ENCODE measurements at regions not wholly inside any gene's neighbourhood (a gene's known extent, or its start where the extent isn't known, plus 50 kb on each side); places are given as distances from the start of the nearest gene placed in this dataset.

DNA sequence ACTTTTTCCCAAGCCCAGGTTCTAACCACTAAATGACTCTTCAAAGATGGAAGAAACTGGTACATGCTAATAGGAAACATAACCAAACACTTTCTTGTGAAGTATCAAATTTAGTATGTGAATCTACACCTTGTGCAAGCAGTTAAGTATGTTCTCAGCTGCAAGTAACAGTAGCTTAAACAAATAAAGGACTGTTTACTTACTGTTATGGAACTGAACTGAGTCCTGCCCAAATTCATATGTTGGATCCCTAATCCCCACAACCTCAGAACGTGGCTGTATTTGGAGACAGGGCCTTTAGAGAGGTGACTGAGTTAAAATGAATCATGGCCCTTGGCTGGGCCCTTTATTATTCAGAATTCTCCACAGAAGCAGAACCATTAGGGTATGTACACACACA lies 178.7 kb downstream of the KDR start:
- TF ChIP-seq, protein P1, sequence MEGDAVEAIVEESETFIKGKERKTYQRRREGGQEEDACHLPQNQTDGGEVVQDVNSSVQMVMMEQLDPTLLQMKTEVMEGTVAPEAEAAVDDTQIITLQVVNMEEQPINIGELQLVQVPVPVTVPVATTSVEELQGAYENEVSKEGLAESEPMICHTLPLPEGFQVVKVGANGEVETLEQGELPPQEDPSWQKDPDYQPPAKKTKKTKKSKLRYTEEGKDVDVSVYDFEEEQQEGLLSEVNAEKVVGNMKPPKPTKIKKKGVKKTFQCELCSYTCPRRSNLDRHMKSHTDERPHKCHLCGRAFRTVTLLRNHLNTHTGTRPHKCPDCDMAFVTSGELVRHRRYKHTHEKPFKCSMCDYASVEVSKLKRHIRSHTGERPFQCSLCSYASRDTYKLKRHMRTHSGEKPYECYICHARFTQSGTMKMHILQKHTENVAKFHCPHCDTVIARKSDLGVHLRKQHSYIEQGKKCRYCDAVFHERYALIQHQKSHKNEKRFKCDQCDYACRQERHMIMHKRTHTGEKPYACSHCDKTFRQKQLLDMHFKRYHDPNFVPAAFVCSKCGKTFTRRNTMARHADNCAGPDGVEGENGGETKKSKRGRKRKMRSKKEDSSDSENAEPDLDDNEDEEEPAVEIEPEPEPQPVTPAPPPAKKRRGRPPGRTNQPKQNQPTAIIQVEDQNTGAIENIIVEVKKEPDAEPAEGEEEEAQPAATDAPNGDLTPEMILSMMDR (IDR thresholded peaks at IDR 0.05; ENCODE audit: partially characterized antibody, unreplicated experiment) = no peak
- Mint-ChIP-seq H3K27me3 (ENCODE audit: unreplicated experiment) (no peaks in the 10 kb centered on the region), H3K36me3 (ENCODE audit: unreplicated experiment) (no peaks in the 10 kb centered on the region), H3K9me3 (ENCODE audit: unreplicated experiment) (no peaks in the 10 kb centered on the region), H3K4me1 (ENCODE audit: low read depth, unreplicated experiment) (no peaks in the 10 kb centered on the region), H3K4me3 (ENCODE audit: unreplicated experiment) (no peak overlapping the region), H3K27ac (ENCODE audit: unreplicated experiment) (no peak overlapping the region)
- no peak for DNase-seq

DNA sequence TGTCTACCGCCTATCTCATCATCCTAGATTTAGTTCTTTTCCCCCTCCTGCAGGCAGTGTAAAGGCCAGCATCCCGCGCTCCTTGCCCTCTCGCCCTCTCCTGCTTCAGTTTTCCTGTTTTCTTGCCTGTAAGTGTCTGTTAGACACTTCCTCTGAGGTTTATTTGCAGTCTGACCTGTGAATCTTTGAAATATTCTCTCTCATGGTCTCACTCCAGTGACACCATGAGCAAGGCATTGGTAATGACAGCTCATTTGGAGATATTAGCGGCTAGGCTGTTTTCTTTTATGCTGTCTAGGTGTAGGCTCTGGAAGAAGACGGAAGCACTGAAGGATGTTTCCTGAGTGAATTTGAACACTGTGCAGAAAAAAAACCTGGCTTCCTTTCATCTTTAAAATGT lies 179.6 kb downstream of the KDR start:
- no peaks in the 10 kb centered on the region for H3K9me3 Mint-ChIP-seq (ENCODE audit: unreplicated experiment)
- H3K4me1 Mint-ChIP-seq (ENCODE audit: low read depth, unreplicated experiment) = no peaks in the 10 kb centered on the region
- H3K27ac Mint-ChIP-seq (ENCODE audit: unreplicated experiment) = no peak overlapping the region
- TF ChIP-seq, protein P1 (IDR thresholded peaks at IDR 0.05; ENCODE audit: partially characterized antibody, unreplicated experiment) = no peak
- H3K36me3 Mint-ChIP-seq (ENCODE audit: unreplicated experiment) = no peaks in the 10 kb centered on the region
- DNase-seq = no peak
- H3K4me3 Mint-ChIP-seq (ENCODE audit: unreplicated experiment) = no peak overlapping the region
- H3K27me3 Mint-ChIP-seq (ENCODE audit: unreplicated experiment) = no peaks in the 10 kb centered on the region

DNA sequence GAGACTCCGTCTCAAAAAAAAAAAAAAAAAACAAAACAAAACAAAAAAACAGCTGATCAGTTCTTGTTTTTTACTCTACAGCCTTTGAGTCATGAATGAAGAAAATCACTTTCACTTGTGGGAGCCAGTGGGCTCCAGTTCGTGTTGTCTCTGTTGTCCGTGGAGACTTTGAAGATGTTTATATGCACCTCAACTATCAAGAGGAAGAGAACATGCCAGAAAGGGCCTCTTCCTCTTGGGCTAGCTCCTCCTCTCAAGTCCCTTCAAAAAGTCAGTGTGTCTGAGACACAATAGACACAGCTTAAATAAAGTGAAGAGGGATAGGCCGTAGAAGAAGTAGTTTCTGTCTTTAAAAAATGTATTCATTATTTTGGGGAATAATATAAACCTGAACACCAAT lies 182.7 kb downstream of the KDR start:
- H3K4me3 Mint-ChIP-seq (ENCODE audit: unreplicated experiment) = no peak overlapping the region
- H3K4me1 Mint-ChIP-seq (ENCODE audit: low read depth, unreplicated experiment) = no peaks in the 10 kb centered on the region
- no peaks in the 10 kb centered on the region for H3K36me3 Mint-ChIP-seq (ENCODE audit: unreplicated experiment)
- no peak for DNase-seq
- no peak overlapping the region for H3K27ac Mint-ChIP-seq (ENCODE audit: unreplicated experiment)
- TF ChIP-seq, protein P1 (IDR thresholded peaks at IDR 0.05; ENCODE audit: partially characterized antibody, unreplicated experiment) = no peak
- H3K9me3 Mint-ChIP-seq (ENCODE audit: unreplicated experiment) = peaks cover 2% of the 10 kb centered on the region
- no peaks in the 10 kb centered on the region for H3K27me3 Mint-ChIP-seq (ENCODE audit: unreplicated experiment)

DNA sequence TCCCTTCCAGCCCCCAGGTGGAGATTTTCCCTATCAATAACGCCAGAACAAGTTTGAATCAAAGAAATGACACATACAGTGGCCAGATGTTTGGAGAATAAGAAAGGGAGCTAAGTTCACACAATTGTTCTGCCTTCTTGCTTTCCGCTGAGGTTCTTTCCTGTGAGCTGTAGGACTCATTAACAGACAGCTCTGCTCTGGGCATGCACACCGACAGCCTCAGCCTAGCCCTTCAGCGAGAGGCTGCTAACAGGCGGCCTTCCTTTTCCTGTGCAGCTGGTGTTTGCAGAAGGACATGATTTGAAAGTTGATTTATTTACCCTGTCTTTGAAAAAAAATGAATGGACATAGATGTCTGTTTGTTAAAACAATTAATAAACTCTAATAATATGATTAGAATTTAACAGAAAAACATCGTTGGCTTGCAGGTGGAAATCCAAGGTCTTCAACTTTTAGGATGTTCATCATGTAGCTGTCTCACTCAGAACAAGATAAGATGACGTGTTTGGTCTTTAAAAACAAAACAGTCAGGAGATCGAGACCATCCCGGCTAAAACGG lies 183.3 kb downstream of the KDR start:
- Mint-ChIP-seq H3K27me3 (ENCODE audit: unreplicated experiment) (no peaks in the 10 kb centered on the region), H3K4me1 (ENCODE audit: low read depth, unreplicated experiment) (no peaks in the 10 kb centered on the region), H3K27ac (ENCODE audit: unreplicated experiment) (no peak overlapping the region), H3K36me3 (ENCODE audit: unreplicated experiment) (no peaks in the 10 kb centered on the region), H3K9me3 (ENCODE audit: unreplicated experiment) (peaks cover 2% of the 10 kb centered on the region), H3K4me3 (ENCODE audit: unreplicated experiment) (no peak overlapping the region)
- no peak for DNase-seq
- TF ChIP-seq, protein P1 (IDR thresholded peaks at IDR 0.05; ENCODE audit: partially characterized antibody, unreplicated experiment) = no peak

DNA sequence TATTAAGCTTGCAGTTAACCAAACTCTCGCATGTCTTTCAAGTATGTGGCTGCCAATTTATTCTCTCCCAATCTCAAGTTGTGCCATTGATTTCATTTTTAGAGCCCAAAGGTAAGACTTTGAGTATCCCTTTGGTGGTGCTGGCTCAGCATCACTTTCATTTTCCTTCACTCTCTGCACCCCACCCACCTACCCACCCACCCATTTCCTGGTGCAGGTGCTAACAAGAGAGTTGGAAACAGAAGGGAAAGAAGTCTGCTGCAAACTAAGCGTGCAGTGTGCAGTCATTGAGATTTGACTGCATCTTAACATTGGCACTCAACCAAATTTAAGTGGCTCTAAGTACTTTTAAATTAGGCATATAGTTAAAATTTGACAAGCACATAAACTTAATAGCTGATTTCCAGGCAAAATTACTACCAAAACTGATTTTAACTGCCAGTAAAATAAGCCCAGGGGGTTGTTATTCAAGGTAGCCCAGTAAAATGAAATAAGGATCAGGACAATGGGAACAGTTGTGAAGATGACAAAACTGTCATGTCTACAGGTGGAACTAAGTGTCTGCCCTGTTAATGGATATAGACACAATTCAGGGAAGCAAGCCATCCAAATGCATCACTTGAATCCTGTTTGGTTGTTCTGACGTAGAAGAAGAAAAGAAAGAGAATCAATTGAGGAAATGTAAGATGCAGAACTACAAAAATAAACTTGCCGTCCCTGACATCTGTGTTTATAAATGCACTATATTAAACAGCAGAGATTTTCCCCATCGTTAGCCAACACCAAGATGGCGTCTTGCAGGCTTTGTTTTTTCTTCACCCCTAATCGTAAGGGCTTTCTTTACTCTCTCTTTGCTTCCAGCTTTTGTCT lies 184.2 kb downstream of the KDR start:
- Mint-ChIP-seq H3K27me3 (ENCODE audit: unreplicated experiment) (no peaks in the 10 kb centered on the region), H3K4me3 (ENCODE audit: unreplicated experiment) (no peak overlapping the region), H3K4me1 (ENCODE audit: low read depth, unreplicated experiment) (no peaks in the 10 kb centered on the region), H3K27ac (ENCODE audit: unreplicated experiment) (no peak overlapping the region), H3K9me3 (ENCODE audit: unreplicated experiment) (peaks cover 2% of the 10 kb centered on the region), H3K36me3 (ENCODE audit: unreplicated experiment) (no peaks in the 10 kb centered on the region)
- TF ChIP-seq, protein P1 (IDR thresholded peaks at IDR 0.05; ENCODE audit: partially characterized antibody, unreplicated experiment) = no peak
- DNase-seq = no peak

All from glutamatergic neuron (in vitro differentiated cells).